SIG-M5 treated with dmso at 0.1 percent for 504 hours (cell line): ENCODE measurements at regions not wholly inside any gene's neighbourhood (a gene's known extent, or its start where the extent isn't known, plus 50 kb on each side); places are given as distances from the start of the nearest gene placed in this dataset.
A peak's percentile ranks its signal among the peaks of the same experiment; 100 is the strongest.

Source experiments
- DNase-seq: peaks from one replicate; lab custom pipeline; 2025; ENCODE audit not compliant: unreplicated experiment; lab: John Stamatoyannopoulos, UW

DNA sequence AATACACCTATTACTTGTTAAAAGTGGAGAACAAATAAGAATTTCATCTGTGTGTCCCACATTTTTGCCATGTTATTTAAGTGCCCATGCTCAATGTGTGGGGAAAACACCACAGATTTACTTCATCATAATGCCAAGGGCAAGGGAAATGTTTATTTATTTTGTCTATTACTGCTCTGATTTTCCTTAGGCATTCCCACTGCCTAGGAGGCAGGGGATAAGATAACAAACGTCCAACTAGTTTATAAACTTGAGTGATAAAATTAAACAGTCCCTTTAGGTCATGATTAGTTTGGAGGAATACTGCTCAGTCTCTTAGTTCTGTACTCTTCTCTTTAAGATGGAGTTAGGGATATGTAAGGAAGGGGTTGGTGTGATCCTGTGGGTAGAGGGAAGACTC is 598.4 kb upstream of the MARCKS start:
- no peak for DNase-seq

DNA sequence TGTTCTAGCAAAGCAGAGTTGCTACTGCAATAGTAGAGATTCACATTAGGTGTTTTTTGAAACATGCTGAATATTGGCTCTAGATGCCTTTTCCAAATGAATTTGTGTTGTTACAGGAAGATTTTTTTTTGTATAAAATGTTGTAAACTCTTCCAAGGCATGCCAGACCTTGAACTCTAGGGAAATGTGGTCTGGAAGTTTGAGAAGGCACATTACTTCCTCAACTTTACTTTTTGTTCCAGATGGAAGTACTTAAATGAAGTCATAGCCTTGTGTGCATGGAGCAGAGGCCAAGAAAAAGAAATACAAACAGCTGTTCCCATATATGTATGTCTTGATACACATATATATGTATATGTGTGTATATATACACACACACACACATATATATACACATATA is 585.7 kb upstream of the MARCKS start:
- DNase-seq, result no peak

DNA sequence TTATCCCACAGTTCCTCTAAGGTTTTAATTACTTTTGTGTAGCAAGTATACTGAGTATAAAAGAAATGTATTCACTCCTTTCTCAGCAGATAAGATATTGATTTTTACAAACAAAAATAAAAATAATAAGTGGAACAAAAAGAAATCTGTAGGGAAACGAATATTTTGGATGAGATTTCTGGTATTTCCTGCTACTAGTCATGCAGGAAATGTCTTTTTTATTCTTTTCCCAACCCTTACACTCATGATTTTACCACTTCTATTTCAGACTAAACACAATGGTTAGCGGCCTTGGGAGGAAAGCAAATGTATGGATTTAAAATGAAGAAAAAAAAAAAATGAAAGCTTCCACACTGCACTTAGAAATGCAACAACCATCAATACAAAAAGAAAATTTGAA is 580.5 kb upstream of the MARCKS start:
- no peak for DNase-seq

DNA sequence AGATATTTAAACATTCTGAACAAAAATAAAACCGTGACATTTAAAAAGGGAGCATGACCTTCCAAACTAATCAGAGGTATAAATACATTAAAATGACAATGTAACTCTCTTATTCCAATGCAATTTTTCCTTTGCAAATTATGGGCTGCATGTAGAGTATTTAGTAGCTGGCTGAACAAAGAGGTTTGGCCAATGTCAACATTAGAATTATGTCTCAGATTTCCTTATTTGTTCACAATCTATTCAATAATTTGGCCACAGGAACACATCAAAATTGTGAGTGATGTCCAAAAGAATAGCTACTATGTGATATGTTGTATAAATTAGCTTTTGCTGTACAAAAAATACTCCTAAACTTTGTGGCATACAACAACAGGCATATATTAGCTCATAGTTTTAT is 580.0 kb upstream of the MARCKS start:
- no peak for DNase-seq

DNA sequence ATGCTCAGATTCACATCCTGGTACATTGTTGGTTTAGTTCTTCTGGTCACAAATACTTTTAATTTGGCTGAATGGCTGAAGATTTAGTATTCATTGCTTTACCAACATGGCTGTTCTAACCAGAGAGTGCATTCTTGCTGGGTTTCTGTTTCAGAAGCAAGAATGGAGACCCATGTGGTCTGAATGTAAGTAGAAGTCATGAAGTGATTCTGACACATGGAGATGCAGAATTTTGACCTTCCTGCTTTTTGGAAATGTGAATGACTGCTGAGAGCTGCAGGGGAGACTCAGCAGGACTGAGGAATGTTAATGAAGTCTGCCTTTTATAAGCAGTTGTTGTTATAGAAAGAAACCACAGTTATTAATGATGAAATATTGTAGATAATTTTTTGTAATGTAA is 576.1 kb upstream of the MARCKS start:
- DNase-seq, result no peak

DNA sequence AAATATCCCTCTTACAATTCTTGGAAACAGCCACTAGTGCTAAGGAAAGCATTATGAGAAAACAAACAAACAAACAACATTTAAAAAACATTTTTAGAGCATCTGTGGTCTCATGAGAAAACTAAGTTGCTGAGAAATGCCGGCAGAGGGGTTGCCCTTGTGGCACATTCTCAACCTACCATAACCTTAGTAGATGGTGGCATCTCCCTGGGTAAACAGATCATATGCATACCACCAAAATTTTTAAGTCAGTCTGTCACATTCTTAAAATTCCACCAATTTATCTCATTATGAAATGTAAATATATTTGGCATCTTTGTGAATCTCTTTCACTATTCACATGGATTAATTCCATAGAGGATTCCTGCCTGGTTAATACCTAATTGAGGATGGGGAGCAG is 575.7 kb upstream of the MARCKS start:
- no peak for DNase-seq

DNA sequence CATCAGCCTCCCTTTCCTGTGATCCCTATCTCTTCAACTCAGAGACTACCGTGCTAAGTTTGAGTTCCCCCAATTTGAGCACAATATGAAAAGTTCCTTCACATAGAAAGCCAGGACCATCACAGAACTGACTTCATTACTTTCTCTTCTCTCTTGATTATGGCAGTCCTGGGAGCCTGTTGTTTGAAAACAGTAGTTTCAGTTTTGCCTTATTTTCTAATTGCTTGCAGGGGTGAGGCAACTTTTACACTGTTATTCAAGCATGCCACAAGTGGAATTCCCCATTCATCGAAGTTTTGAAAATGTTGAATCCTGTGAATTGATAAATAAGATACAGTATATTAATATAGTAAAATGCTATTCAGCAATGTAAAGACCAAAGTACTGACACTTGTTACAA is 569.7 kb upstream of the MARCKS start:
- DNase-seq, result no peak

DNA sequence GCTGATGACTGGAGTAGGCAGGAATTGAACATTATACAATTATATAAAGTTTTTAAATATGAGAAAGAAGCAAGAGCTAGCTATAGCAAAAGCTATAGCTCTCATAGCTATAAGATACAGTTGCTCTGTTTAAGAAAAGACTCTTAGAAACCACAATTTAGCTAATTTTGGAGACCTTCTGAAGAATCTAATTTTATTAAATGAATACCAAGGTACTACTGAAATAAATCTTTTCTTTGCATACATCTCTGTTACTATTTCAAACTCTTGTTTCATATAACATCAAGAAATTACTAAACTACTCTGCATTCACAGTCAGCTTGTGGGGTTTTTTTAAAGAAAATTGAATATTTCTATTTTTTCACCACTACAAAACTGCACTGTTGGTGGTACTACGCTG is 568.7 kb upstream of the MARCKS start:
- no peak for DNase-seq

DNA sequence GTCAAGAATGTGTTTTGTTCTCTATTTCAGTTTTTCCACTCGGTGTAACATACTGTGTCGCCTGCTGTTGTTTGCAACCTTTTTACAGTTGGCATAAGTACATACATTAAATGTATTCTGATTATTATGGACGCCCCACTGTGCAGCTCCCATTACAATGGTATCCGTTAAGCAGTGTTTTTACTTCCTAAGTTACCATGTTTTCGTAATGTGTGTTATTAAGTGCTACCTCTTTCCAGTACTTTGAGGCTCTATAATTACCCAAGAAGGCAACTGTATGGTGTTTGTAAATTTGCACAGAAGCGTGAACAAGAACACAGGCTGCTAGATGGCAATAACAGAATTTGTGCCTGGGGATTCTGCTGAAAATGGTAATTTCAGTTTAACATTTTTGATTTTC is 568.0 kb upstream of the MARCKS start:
- DNase-seq, result no peak

DNA sequence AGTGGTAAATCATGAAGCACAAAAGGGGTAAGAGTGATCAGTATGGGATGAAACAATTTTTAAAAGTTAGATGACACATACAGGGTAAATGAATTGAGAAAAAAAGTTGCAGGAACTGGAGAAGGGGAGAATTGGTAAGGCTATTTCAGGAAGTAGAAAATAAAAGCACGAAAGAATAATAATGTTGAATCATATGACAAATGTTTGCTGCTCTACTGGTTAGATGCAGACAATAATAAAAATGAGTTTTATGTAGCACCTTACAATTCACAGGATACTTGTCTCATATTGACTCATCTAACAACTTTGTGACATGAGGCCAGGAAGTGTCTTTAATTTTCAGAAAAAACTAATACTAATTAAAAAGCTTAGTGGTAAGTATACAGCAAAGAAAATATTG is 566.5 kb upstream of the MARCKS start:
- no peak for DNase-seq

DNA sequence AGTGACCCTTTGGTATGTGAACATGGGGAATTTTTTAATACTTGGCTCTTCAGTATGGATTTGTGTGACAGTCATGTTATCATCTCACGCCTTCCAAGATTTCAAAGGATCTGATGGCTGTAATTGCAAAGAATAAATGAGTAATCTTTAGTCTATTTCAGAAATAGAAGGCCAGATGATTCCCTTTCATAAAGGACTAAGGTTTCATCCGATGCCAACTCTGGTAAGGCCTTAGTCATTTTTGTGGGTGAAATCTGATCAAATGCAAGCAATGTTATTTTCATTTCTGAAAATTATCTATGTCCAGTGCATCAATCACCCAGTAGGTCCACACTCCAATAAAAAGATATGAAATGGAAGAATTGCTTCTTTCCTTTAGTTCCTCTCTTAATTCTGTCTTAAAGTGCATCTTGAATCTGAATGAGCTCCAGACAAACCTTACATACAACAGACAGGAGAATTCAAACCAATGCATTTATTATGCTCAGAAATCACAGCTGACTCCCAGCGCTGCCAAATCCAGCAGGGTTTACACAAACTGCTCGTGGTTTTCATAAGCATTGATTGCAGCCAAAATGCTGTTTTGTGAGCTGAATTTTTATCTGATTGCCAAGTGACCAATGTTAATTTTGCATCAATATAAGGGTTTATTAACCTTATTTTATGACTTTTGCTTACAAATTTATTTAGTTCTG is 565.2 kb upstream of the MARCKS start:
- DNase-seq, result no peak

DNA sequence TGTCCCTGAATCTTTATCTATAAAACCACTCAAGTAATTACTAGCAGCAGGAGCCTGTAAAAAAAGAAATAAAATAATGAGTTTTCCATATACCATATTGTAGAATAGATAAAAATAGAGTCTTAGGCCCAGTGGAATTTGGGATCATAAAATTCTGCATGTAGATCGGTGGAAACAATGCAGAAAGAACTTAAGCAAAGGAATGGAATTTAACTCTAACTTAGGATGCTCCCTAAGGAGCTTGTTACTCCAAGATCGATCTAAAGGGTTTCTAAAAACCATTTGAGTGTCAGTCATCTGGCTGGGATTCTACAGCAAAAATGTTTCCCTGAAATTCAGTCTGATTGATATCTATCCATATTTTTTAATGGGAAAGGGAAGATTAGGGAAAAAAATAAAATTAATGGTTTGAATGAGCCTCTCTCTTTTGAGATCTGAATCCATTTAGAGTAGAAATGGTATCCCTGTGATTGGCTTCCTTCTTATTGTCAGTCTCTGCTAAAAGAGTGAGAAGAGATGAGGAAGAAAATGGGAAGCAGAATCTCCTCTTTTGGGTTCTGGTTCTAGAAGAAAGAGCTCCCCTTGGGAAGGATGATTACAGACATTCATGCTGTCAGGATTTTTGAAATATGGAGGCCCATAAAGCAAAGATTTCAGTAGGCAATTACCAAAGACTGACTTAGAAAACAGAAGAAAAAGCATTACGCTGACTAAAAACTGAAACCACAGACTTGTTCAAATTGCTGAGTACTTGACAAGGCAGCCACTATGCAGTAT is 564.3 kb upstream of the MARCKS start:
- DNase-seq, result no peak

DNA sequence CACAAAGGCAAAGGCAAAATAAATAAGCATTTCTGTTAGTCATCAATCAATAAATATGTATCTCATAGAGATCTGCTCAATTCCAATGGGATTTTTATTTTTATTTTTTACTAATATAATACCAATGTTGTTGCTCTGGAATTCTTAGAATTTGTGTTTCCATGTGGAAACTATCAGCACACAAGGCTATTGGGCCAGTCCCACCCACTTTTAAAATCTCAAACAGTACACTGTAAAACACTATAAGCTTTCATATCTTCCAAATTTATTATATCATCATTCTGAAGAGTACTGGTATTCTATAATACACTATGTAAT is 563.8 kb upstream of the MARCKS start:
- DNase-seq, result no peak

DNA sequence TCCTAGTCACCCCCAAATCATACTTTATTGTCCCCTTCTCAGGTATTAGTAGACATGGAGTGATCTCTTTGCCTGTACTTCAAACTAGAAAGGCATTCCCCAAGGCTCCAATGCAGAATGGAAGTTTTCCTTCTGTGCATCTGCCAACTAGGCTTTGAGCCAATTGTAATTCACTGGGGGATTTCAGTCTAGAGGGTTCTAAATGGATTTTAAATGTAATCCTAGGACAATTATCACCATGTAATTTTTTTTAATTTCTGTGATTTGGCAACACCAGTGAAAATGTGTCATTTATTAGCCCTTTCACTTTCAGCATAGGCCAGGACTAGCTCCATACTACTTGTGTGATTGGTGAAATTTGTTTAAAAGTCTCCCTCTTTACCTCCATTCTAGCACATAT is 557.6 kb upstream of the MARCKS start:
- DNase-seq, result no peak

DNA sequence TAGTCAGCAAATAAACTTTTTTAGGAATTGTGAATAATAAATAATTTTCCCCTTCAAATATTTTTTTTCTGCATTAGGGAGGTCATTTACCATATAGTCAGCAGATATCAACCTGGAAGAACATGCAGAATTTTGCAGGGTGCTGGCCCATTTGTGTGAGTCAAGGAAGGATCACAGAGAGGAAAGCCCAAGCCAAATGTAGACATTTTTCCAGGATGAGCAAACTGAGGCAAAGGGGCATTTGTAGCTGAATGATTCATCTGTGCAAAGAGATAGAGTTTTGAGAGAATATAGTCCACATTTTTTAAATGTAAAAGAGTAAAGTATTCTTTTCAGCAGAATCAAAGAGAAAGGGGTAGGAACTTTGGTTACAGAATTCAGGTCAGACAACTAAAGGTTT is 555.5 kb upstream of the MARCKS start:
- no peak for DNase-seq

DNA sequence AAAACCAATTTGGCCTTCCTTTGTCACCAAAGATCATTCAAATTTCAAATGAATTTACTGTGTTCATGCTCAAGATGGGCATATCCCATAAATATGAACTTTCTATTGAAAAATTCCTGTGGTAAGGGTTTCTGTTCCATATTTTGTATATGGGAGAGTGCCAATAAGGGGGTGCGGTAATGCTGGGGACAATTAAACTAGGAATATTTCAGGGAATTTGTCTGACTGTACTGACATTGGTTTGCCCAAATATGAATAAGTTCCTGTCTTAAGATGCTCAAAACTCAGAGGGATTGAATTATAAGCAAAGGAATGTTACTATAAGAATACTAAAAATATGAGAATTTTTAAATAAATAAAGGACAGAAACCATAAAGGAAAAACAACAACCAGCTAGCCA is 553.0 kb upstream of the MARCKS start:
- DNase-seq, result no peak

DNA sequence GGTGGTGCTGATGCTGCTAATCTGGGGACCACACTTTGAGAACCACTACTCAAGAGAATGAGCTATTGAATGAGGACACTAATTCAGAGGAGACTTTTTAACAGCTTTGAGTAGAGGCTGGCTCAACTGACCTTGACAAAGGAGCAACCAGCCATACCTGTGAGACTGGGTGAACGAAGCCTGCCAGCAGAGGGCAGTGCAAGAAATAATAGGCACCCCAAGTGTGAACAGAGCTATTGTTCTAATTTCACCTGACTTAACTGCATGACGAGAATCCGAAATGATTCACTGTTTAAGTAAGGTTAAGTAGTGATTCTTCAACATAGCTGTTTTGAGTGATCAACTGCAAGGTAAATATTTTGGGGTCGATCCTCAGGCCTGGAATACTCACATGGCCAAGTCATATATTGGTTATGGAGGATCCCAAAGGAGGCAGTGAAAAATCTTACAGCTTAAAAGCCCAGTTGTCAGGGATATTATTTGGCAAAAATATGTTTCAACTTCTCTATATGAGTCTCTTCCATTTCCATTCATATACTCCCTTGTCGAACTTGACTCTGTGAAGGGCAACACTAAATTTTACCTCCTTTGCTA is 550.5 kb upstream of the MARCKS start:
- DNase-seq, result peak; percentile 32

DNA sequence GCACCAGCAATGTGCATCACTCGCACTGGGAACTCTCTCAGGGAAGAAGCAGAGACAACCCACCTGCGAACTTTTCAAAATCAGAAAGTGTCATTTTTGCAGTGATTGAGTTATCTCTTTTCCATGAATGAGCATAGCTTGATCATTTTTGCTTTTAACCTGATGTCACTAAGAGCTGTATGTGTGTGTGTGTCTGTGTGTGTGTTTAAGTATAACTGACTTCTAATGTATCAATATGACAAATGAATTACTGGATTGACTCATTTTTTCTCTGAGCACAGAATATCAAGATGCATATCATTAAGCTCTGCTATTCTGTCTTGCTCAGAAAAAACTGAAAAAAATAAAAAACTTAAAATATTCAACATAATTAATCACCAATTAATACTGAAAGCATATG is 548.9 kb upstream of the MARCKS start:
- DNase-seq, result no peak

DNA sequence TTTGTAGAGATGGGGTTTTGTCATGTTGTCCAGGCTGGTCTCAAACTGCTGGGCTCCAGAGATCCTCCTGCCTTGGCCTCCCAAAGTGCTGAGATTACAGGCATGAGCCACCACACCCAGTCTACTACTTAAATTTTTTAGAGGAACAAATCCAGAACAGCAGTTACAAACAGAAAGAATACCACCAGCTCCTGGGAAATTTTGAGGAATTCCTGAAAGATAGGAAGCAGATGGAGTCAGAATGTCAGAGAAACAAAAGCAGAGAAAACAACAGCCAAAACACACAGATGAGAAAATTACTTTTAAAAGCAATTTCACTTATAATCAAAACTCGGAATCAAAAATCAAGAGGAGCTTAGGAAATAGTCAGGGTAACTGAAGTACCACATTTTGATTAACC is 543.3 kb upstream of the MARCKS start:
- DNase-seq, result no peak

DNA sequence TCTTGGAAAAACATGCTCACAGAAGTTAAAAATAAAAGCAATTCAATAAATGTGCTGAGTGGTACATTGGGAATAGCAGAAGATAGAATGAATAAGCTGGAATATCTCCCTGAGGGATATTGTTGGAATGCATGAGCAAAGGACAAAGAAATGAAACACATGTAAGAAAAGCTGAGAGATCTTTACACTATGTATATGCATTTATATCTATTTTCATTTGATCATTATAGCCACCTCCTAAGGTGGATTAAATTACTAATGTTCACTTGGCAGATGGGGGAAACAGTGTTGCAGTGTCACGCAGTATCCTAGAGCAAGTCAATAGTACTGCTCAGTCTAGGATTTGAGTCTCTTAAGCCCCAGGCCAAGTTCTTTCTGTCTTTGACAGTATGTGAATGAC is 542.0 kb upstream of the MARCKS start:
- DNase-seq, result no peak

DNA sequence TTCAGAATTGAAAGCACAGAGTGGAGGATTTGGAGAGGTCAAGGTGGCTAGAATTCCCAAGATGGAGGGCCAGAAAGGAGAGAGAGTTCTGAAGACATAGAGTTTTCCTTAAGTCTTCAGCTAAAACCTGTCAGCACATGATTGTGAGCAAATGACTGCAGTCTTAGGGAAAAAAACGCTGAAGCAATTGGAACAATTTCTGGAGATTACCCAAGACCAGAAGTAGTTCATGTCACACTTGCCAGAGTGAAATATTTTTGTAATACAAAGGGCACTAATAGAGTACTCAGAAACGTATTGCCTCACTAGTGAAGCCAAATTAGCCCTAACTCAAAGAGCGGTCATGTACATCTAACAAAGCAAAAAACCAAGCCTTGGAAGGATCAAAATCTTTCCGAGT is 541.3 kb upstream of the MARCKS start:
- no peak for DNase-seq

DNA sequence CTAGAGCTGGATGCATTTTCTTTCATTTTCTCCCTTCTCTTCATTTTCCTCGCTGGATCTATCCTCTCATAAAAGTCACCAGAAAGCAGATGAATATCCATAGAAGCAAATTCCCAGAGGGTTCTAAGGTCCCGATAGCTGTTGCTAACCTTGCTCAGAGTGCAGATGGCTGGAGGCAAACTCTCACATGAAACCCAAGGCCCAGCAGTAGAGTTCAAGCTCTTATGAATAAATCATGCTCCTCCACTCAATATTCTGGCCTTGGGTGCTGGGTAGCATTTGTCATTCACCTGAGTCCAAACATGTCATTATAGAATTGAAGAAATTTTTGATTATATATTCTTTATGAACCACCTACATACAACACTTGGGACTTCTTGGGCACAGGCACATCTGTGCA is 539.7 kb upstream of the MARCKS start:
- no peak for DNase-seq
